GM12878 (cell line): ENCODE measurements at regions not wholly inside any gene's neighbourhood (a gene's known extent, or its start where the extent isn't known, plus 50 kb on each side); places are given as distances from the start of the nearest gene placed in this dataset.

Experiments used
- CHD2 ChIP-seq: IDR thresholded peaks from 2 replicates; pipeline ENCODE4 v1.6.1; 2011; ENCODE audit warnings: low read depth, low read length, improper control_type of control experiment, borderline replicate concordance
- CHD4 ChIP-seq: fragments of 200-600 bp; sonication (generic); IDR thresholded peaks from 2 replicates; pipeline ENCODE4 v1.6.1; 2016; ENCODE audit warnings: mild to moderate bottlenecking
- EGR1 ChIP-seq, 2 experiments: IDR thresholded peaks; 1 replicate in 1 of 2; 2 replicates in 1 of 2; pipeline ENCODE4 v1.6.1; 2011 to 2012; ENCODE audit warnings: low read depth in 2 of 2, low read length in 2 of 2, borderline replicate concordance in 1 of 2, mild to moderate bottlenecking in 1 of 2, moderate library complexity in 1 of 2
- EP300 ChIP-seq, 2 experiments: fragments of 150-350 bp in 1 of 2; IDR thresholded peaks; 2 replicates each; pipeline ENCODE4 v1.6.1; 2011 to 2012; ENCODE audit warnings: low read depth in 2 of 2, low read length in 2 of 2, borderline replicate concordance in 1 of 2, improper control_type of control experiment in 1 of 2, inconsistent platforms in 1 of 2; ENCODE audit not compliant: control insufficient read depth in 1 of 2
- ESRRA ChIP-seq: IDR thresholded peaks from 2 replicates; pipeline ENCODE4 v1.6.1; 2012; ENCODE audit warnings: mild to moderate bottlenecking, low read length, improper control_type of control experiment
- JUNB ChIP-seq: IDR thresholded peaks from 2 replicates; pipeline ENCODE4 v1.6.1; 2016; ENCODE audit warnings: antibody characterized with exemption, mild to moderate bottlenecking
- KDM1A ChIP-seq: fragments of 200-600 bp; sonication (generic); IDR thresholded peaks from 2 replicates; pipeline ENCODE4 v1.6.1; 2016; ENCODE audit warnings: borderline replicate concordance
- MTA3 ChIP-seq: IDR thresholded peaks from 2 replicates; pipeline ENCODE4 v1.6.1; 2012; ENCODE audit warnings: low read length, inconsistent platforms, borderline replicate concordance
- MXI1 ChIP-seq: fragments of 150-350 bp; IDR thresholded peaks from 2 replicates; pipeline ENCODE4 v1.6.1; 2011; ENCODE audit warnings: low read depth, mild to moderate bottlenecking, inconsistent platforms, low read length, improper control_type of control experiment
- POLR2A ChIP-seq: IDR thresholded peaks from 2 replicates; pipeline ENCODE4 v1.6.1; 2011; ENCODE audit warnings: low read depth, mild to moderate bottlenecking, low read length
- POLR2AphosphoS5 ChIP-seq: IDR thresholded peaks from 2 replicates; pipeline ENCODE4 v1.6.1; 2011; ENCODE audit warnings: mild to moderate bottlenecking, low read length, inconsistent platforms
- SP1 ChIP-seq: IDR thresholded peaks from one replicate; pipeline ENCODE4 v1.6.1; 2011; ENCODE audit warnings: low read depth, low read length
- YY1 ChIP-seq: IDR thresholded peaks from 2 replicates; pipeline ENCODE4 v1.6.1; 2011; ENCODE audit warnings: low read depth, mild to moderate bottlenecking, low read length
- ZBTB33 ChIP-seq: fragments of 450-650 bp; IDR thresholded peaks from 2 replicates; pipeline ENCODE4 v1.6.1; 2017; ENCODE audit warnings: mild to moderate bottlenecking

- no peak for TF ChIP-seq POLR2A
- TF ChIP-seq CHD4, result no peak
- no peak for TF ChIP-seq ZBTB33
- no peak for TF ChIP-seq EP300 (IDR thresholded peaks at IDR 0.05; ENCODE audit: borderline replicate concordance in 1 of 2, control insufficient read depth in 1 of 2, low read depth in 2 of 2, low read length in 2 of 2)
- TF ChIP-seq JUNB, result no peak
- TF ChIP-seq KDM1A, result no peak
- TF ChIP-seq MTA3, result no peak
- TF ChIP-seq EGR1 (IDR thresholded peaks at IDR 0.05; ENCODE audit: borderline replicate concordance in 1 of 2, low read depth in 2 of 2, low read length in 2 of 2), result no peak
- TF ChIP-seq CHD2, result no peak
- TF ChIP-seq POLR2AphosphoS5, result no peak
- TF ChIP-seq SP1, result no peak
- no peak for TF ChIP-seq MXI1
- no peak for TF ChIP-seq YY1
- no peak for TF ChIP-seq ESRRA
Observed at GRCh38 chr4:134375775-134376174, 174.2 kb upstream of the PABPC4L start.
